Fibroblast of lung (primary cell): ENCODE measurements at regions not wholly inside any gene's neighbourhood (a gene's known extent, or its start where the extent isn't known, plus 50 kb on each side); places are given as distances from the start of the nearest gene placed in this dataset.

Experiments used
- CTCF ChIP-seq, 2 donors: IDR thresholded peaks in 1 of 2; conservative IDR thresholded peaks in 1 of 2; 1 replicate in 1 of 2; 2 replicates in 1 of 2; pipeline ENCODE4 v1.5.1; 2011 to 2012; ENCODE audit warnings: low read length in 2 of 2, control low read depth in 1 of 2, inconsistent platforms in 1 of 2, low read depth in 1 of 2, mild to moderate bottlenecking in 1 of 2
- EZH2 ChIP-seq: IDR thresholded peaks from 2 replicates; pipeline ENCODE4 v1.5.1; 2012; ENCODE audit warnings: low read length, control low read depth, mild to moderate bottlenecking; ENCODE audit errors: missing control alignments

- TF ChIP-seq CTCF (conservative IDR thresholded peaks at IDR 0.05 in 1 of 2, IDR thresholded peaks at IDR 0.05 in 1 of 2; ENCODE audit: low read depth in 1 of 2, low read length in 2 of 2) (no peak), EZH2 (no peak)
Measured at GRCh38 chr3:117728226-117728625, 1018.6 kb downstream of the TUSC7 start.
